ENCODE measurements at regions not wholly inside any gene's neighbourhood (a gene's known extent, or its start where the extent isn't known, plus 50 kb on each side); places are given as distances from the start of the nearest gene placed in this dataset.

GRCh38 chr4:124846306-124846705 is 133.8 kb upstream of the ANKRD50 start:
- Histone ChIP-seq H3K4me2 (ENCODE audit: low read length) (peak overlapping the region; percentile 33; the same call in 1 of the 2 replicates), H3K9ac (ENCODE audit: low read length) (no peak overlapping the region), H3K4me3 (ENCODE audit: low read length) (no peak overlapping the region), H3K9me3 (ENCODE audit: insufficient read depth, low read length) (no peaks in the 10 kb centered on the region; the same call in 1 of the 2 replicates), H3K79me2 (ENCODE audit: low read length) (no peaks in the 10 kb centered on the region), H3K27ac (ENCODE audit: low read length) (no peak overlapping the region; the same call in 1 of the 2 replicates), H4K20me1 (ENCODE audit: insufficient read depth, low read length) (no peaks in the 10 kb centered on the region), H3K27me3 (ENCODE audit: low read depth, low read length) (no peaks in the 10 kb centered on the region), H3K36me3 (replicated peaks; ENCODE audit: low read depth, low read length) (peaks cover 13% of the 10 kb centered on the region), H2AFZ (ENCODE audit: low read depth, low read length) (no peak overlapping the region), H3K4me1 (ENCODE audit: low read length) (peaks cover 19% of the 10 kb centered on the region)
- TF ChIP-seq, protein P1, sequence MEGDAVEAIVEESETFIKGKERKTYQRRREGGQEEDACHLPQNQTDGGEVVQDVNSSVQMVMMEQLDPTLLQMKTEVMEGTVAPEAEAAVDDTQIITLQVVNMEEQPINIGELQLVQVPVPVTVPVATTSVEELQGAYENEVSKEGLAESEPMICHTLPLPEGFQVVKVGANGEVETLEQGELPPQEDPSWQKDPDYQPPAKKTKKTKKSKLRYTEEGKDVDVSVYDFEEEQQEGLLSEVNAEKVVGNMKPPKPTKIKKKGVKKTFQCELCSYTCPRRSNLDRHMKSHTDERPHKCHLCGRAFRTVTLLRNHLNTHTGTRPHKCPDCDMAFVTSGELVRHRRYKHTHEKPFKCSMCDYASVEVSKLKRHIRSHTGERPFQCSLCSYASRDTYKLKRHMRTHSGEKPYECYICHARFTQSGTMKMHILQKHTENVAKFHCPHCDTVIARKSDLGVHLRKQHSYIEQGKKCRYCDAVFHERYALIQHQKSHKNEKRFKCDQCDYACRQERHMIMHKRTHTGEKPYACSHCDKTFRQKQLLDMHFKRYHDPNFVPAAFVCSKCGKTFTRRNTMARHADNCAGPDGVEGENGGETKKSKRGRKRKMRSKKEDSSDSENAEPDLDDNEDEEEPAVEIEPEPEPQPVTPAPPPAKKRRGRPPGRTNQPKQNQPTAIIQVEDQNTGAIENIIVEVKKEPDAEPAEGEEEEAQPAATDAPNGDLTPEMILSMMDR (IDR thresholded peaks at IDR 0.05; ENCODE audit: low read depth, low read length) = no peak
- TF ChIP-seq EZH2phosphoT487 (IDR thresholded peaks at IDR 0.05; ENCODE audit: low read depth) = no peak

GRCh38 chr4:124839786-124840390 is 127.4 kb upstream of the ANKRD50 start:
- Histone ChIP-seq H3K4me3 (ENCODE audit: low read length) (no peak overlapping the region), H4K20me1 (ENCODE audit: insufficient read depth, low read length) (no peaks in the 10 kb centered on the region), H2AFZ (ENCODE audit: low read depth, low read length) (no peak overlapping the region), H3K9me3 (ENCODE audit: insufficient read depth, low read length) (peaks cover 9% of the 10 kb centered on the region), H3K4me1 (ENCODE audit: low read length) (no peaks in the 10 kb centered on the region), H3K4me2 (ENCODE audit: low read length) (no peak overlapping the region), H3K79me2 (ENCODE audit: low read length) (no peaks in the 10 kb centered on the region), H3K27ac (ENCODE audit: low read length) (no peak overlapping the region), H3K36me3 (replicated peaks; ENCODE audit: low read depth, low read length) (peaks cover 5% of the 10 kb centered on the region), H3K27me3 (ENCODE audit: low read depth, low read length) (no peaks in the 10 kb centered on the region), H3K9ac (ENCODE audit: low read length) (no peak overlapping the region)
- TF ChIP-seq, protein P1 (IDR thresholded peaks at IDR 0.05; ENCODE audit: low read depth, low read length) = no peak
- TF ChIP-seq EZH2phosphoT487 (IDR thresholded peaks at IDR 0.05; ENCODE audit: low read depth) = no peak

DNA sequence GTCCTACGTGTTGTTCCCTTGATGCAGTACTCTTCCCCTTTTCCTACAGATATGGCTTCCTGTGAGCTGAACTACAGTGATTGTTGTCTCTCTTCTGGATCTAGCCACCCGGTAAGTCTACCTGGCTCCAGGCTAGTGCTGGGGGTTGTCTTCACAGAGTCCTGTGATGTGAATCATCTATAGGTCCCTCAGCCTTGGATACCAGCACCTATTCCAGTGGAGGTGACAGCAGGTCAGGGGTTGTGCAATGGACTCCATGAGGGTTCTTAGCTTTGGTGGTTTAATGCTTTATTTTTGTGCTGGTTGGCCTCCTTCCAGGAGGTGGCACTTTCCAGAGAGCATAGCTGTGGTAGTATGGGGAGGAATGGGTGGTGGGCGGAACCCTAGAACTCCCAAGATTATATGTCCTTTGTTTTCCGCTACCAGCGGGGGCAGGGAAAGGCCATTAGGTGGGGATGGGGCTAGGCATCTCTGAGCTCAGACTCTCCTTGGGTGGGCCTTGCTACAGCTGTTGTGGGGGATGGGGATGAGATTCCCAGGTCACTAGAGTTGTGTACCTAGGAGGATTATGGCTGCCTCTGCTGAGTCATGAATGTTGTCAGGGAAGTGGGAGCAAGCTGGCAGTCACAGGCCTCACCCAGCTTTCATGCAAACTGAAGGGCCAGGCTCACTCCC is 121.4 kb upstream of the ANKRD50 start:
- no peak overlapping the region for H3K27ac ChIP-seq (ENCODE audit: low read length)
- H3K9me3 ChIP-seq (ENCODE audit: insufficient read depth, low read length) = 0 out of 2 replicates have a peak, but pooled peaks cover 3% of the 10 kb centered on the region
- no peaks in the 10 kb centered on the region for H4K20me1 ChIP-seq (ENCODE audit: insufficient read depth, low read length)
- H3K36me3 ChIP-seq (replicated peaks; ENCODE audit: low read depth, low read length) = no peaks in the 10 kb centered on the region
- no peak overlapping the region for H2AFZ ChIP-seq (ENCODE audit: low read depth, low read length)
- H3K4me3 ChIP-seq (ENCODE audit: low read length) = no peak overlapping the region
- no peak overlapping the region for H3K4me2 ChIP-seq (ENCODE audit: low read length)
- no peaks in the 10 kb centered on the region for H3K27me3 ChIP-seq (ENCODE audit: low read depth, low read length)
- H3K9ac ChIP-seq (ENCODE audit: low read length) = no peak overlapping the region
- no peaks in the 10 kb centered on the region for H3K4me1 ChIP-seq (ENCODE audit: low read length)
- TF ChIP-seq, protein P1 (IDR thresholded peaks at IDR 0.05; ENCODE audit: low read depth, low read length) = no peak
- TF ChIP-seq EZH2phosphoT487 (IDR thresholded peaks at IDR 0.05; ENCODE audit: low read depth) = no peak
- H3K79me2 ChIP-seq (ENCODE audit: low read length) = no peaks in the 10 kb centered on the region

GRCh38 chr4:124828382-124828781 is 115.8 kb upstream of the ANKRD50 start:
- H3K79me2 ChIP-seq (ENCODE audit: low read length) = no peaks in the 10 kb centered on the region
- peaks cover 6% of the 10 kb centered on the region for H3K4me1 ChIP-seq (ENCODE audit: low read length)
- no peak overlapping the region for H3K9ac ChIP-seq (ENCODE audit: low read length)
- TF ChIP-seq, protein P1 (IDR thresholded peaks at IDR 0.05; ENCODE audit: low read depth, low read length) = no peak
- TF ChIP-seq EZH2phosphoT487 (IDR thresholded peaks at IDR 0.05; ENCODE audit: low read depth) = no peak
- H2AFZ ChIP-seq (ENCODE audit: low read depth, low read length) = no peak overlapping the region
- no peak overlapping the region for H3K4me3 ChIP-seq (ENCODE audit: low read length)
- no peak overlapping the region for H3K4me2 ChIP-seq (ENCODE audit: low read length)
- H4K20me1 ChIP-seq (ENCODE audit: insufficient read depth, low read length) = no peaks in the 10 kb centered on the region
- no peaks in the 10 kb centered on the region for H3K9me3 ChIP-seq (ENCODE audit: insufficient read depth, low read length)
- no peaks in the 10 kb centered on the region for H3K36me3 ChIP-seq (replicated peaks; ENCODE audit: low read depth, low read length)
- H3K27ac ChIP-seq (ENCODE audit: low read length) = no peak overlapping the region
- no peaks in the 10 kb centered on the region for H3K27me3 ChIP-seq (ENCODE audit: low read depth, low read length)

All from OCI-LY3 (cell line).